ENCODE measurements at regions not wholly inside any gene's neighbourhood (a gene's known extent, or its start where the extent isn't known, plus 50 kb on each side); places are given as distances from the start of the nearest gene placed in this dataset.
A peak's percentile ranks its signal among the peaks of the same experiment; 100 is the strongest.
"Not testable (repeated sequence)": the region's sequence is repeated elsewhere in the genome, so short reads cannot be mapped to it uniquely, and the experiment has no call there.

DNA sequence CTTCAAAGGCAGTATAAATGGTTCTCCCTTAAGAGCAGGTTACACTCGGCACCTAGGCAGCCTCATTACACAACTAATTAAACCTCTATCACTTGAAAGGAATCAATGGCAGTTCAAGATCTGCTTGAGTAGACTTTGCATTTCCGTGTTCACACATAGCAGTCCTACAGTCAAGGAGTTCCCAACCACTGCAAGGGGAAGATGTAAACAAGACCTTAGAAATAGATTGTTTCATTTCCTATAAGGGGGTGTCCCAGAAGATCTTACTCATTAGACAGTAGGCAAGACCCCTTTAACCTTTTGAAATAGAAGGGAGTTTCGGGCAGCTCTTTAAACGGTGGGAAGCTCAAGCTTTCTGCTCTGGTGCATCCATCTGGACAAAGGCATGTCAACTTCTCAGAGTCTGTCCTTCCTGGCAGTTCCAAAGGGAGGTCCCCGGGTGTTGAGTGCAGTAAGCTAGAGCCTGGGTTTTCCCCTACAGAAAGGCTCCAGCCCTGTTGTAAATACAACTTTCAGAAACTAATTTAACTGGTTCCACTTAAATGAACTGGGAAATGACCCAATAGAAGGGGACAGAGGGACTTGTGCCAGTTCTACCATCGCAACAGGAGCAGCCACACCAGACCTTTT is 150.8 kb downstream of the RBMX2 start:
- Histone ChIP-seq H3K27ac (ENCODE audit: low read length) (no peak overlapping the region), H3K4me1 (ENCODE audit: control insufficient read depth, insufficient read depth, low read length) (peaks cover 2% of the 10 kb centered on the region), H3K9me3 (ENCODE audit: control insufficient read depth, low read depth, low read length) (no peaks in the 10 kb centered on the region), H3K4me3 (ENCODE audit: low read length) (no peak overlapping the region), H3K36me3 (ENCODE audit: control insufficient read depth, insufficient read depth, low read length) (no peaks in the 10 kb centered on the region), H3K27me3 (ENCODE audit: control insufficient read depth, insufficient read depth, low read length) (no peaks in the 10 kb centered on the region)
- no peak for DNase-seq
- WGBS (ENCODE audit: insufficient coverage, low lambda C conversion rate): no CpG with 5 or more reads among the region's 6 CpGs

DNA sequence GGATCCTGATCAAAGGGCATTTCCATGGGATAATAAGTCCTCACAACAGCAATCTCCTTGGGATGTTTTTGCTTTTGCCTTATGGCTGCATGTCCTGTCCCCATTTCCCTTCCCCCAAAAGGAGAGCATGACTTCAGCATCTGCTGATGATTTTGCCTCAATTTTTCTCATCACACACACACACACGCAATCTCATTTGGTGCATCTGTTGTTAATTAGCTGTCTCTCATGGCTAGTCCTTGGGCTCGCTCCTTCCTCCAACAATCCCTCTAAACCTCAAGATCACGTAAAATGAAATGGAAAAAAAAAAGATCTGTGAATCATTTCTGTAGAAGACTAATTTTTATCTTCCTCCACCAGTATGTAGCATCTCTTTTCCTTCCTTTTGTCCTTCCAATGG is 153.6 kb downstream of the RBMX2 start:
- Histone ChIP-seq H3K9me3 (ENCODE audit: control insufficient read depth, low read depth, low read length) (no peaks in the 10 kb centered on the region), H3K4me3 (ENCODE audit: low read length) (no peak overlapping the region), H3K27ac (ENCODE audit: low read length) (no peak overlapping the region), H3K27me3 (ENCODE audit: control insufficient read depth, insufficient read depth, low read length) (no peaks in the 10 kb centered on the region), H3K36me3 (ENCODE audit: control insufficient read depth, insufficient read depth, low read length) (no peaks in the 10 kb centered on the region), H3K4me1 (ENCODE audit: control insufficient read depth, insufficient read depth, low read length) (peaks cover 2% of the 10 kb centered on the region)
- WGBS (ENCODE audit: insufficient coverage, low lambda C conversion rate): no CpG with 5 or more reads among the region's 3 CpGs
- no peak for DNase-seq

DNA sequence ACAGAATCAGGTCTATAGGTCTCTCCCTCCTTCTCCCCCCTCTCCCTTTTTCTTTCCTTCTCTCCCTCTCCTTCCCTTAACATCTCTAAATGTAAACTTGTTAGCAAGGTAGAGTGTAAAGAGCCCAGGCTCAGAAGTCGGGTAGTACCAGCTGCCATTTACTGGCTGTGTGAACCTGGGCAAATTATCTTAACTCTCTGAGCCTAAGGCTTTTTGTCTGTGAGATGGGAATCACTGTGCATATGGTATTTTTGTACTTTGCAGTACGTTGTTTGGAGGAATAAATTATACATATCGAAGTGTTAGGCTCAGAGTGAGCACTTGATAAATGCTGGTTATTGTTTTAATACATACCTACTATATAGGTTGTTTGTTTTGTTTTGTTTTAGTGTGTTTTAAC is 154.0 kb downstream of the RBMX2 start:
- Histone ChIP-seq H3K36me3 (ENCODE audit: control insufficient read depth, insufficient read depth, low read length) (no peaks in the 10 kb centered on the region), H3K27ac (ENCODE audit: low read length) (no peak overlapping the region), H3K27me3 (ENCODE audit: control insufficient read depth, insufficient read depth, low read length) (no peaks in the 10 kb centered on the region), H3K9me3 (ENCODE audit: control insufficient read depth, low read depth, low read length) (no peaks in the 10 kb centered on the region), H3K4me1 (ENCODE audit: control insufficient read depth, insufficient read depth, low read length) (peaks cover 2% of the 10 kb centered on the region), H3K4me3 (ENCODE audit: low read length) (no peak overlapping the region)
- DNase-seq: no peak
- WGBS (ENCODE audit: insufficient coverage, low lambda C conversion rate): no CpG with 5 or more reads among the region's 3 CpGs

DNA sequence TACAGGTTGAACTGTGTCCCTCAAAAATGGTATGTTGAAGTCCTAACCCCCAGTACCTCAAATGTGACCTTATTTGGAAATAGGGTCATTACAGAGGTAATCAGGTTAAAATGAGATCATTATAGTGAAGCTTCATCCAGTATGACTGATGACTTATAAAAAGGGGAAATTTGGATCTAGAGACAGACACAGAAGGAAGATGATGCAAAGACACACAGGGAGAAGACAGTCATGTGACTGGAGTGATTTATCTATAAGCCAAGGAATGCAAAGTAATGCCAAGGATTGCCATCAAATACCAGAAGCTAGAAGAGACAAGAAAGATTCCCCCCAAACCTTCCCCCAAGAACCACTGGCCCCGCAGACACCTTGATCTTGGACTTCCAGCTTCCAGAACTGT is 155.2 kb downstream of the RBMX2 start:
- no CpG with 5 or more reads among the region's 1 CpG for WGBS (ENCODE audit: insufficient coverage, low lambda C conversion rate)

DNA sequence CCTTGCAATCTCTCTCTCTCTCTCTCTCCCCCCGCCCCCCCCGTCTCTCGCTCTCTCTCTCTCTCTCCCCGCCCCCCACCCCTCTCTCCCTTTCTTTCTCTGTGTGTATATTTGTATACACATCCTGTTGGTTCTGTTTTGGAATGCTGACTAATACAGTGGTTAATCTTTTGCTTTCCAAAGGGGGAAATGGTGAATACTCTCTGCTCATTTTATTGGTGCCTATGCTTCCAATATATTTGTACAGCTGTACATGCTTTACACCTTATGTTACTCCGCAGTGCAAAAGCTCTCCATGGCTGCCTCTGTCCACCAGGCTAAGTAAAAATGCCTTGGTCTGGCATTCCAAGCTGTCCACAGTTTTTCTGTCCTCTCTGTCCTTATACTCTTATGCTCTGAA is 158.8 kb downstream of the RBMX2 start:
- Histone ChIP-seq H3K9me3 (ENCODE audit: control insufficient read depth, low read depth, low read length) (peaks cover 2% of the 10 kb centered on the region), H3K4me3 (ENCODE audit: low read length) (no peak overlapping the region), H3K36me3 (ENCODE audit: control insufficient read depth, insufficient read depth, low read length) (no peaks in the 10 kb centered on the region), H3K27me3 (ENCODE audit: control insufficient read depth, insufficient read depth, low read length) (no peaks in the 10 kb centered on the region), H3K27ac (ENCODE audit: low read length) (no peak overlapping the region), H3K4me1 (ENCODE audit: control insufficient read depth, insufficient read depth, low read length) (no peaks in the 10 kb centered on the region)
- no peak for DNase-seq
- no CpG with 5 or more reads among the region's 5 CpGs for WGBS (ENCODE audit: insufficient coverage, low lambda C conversion rate)

More for the DNA sequence above, 155.2 kb downstream of the RBMX2 start:
- no peak for DNase-seq
- no peaks in the 10 kb centered on the region for H3K9me3 ChIP-seq (ENCODE audit: control insufficient read depth, low read depth, low read length)
- no peak overlapping the region for H3K4me3 ChIP-seq (ENCODE audit: low read length)
- H3K4me1 ChIP-seq (ENCODE audit: control insufficient read depth, insufficient read depth, low read length): peaks cover 2% of the 10 kb centered on the region
- no peaks in the 10 kb centered on the region for H3K27me3 ChIP-seq (ENCODE audit: control insufficient read depth, insufficient read depth, low read length)
- H3K27ac ChIP-seq (ENCODE audit: low read length): no peak overlapping the region
- no peaks in the 10 kb centered on the region for H3K36me3 ChIP-seq (ENCODE audit: control insufficient read depth, insufficient read depth, low read length)

DNA sequence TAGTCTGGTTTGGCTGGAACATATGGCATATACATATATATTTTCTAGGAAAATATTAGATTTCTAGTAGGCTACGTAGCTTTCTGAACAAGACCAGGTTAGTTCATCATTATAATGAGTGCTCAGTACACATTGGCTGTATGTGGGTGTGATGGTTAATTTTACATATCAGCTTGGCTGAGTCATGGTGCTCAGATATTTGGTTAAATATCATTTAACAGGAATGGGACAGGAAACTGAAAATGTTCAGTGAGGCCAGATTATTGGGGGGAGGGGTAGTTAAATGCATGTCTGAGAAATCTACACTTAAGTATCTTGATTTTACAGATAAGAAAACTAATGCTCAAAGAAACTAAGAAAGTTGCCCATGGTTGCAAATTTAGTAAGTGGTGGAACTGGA is 160.1 kb downstream of the RBMX2 start:
- Histone ChIP-seq H3K4me3 (ENCODE audit: low read length) (no peak overlapping the region), H3K27me3 (ENCODE audit: control insufficient read depth, insufficient read depth, low read length) (no peaks in the 10 kb centered on the region), H3K4me1 (ENCODE audit: control insufficient read depth, insufficient read depth, low read length) (no peaks in the 10 kb centered on the region), H3K27ac (ENCODE audit: low read length) (no peak overlapping the region), H3K9me3 (ENCODE audit: control insufficient read depth, low read depth, low read length) (peaks cover 2% of the 10 kb centered on the region), H3K36me3 (ENCODE audit: control insufficient read depth, insufficient read depth, low read length) (no peaks in the 10 kb centered on the region)
- no CpG with 5 or more reads among the region's 1 CpG for WGBS (ENCODE audit: insufficient coverage, low lambda C conversion rate)
- DNase-seq: no peak

DNA sequence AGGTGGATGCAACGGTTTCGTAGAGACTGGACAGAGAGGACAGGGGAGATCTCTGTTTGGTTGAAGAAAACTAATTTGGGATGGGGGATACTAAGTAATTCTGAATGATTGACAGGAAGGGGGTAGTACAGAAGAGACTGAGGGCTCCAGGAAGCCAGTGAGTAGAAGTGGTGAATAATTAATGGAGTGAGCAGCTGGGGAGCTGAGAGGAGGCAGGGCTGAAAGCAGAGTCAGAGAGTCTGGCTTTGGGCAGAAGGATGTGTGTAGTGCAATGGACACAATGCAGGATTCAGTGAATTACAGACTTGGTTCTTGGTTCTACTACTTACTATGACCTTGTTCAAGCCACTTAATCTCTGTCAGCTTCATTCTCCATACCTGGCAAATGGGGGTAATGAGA is 161.7 kb downstream of the RBMX2 start:
- H3K4me1 ChIP-seq (ENCODE audit: control insufficient read depth, insufficient read depth, low read length): no peaks in the 10 kb centered on the region
- no peak overlapping the region for H3K27ac ChIP-seq (ENCODE audit: low read length)
- H3K27me3 ChIP-seq (ENCODE audit: control insufficient read depth, insufficient read depth, low read length): no peaks in the 10 kb centered on the region
- no peak overlapping the region for H3K4me3 ChIP-seq (ENCODE audit: low read length)
- no CpG with 5 or more reads among the region's 2 CpGs for WGBS (ENCODE audit: insufficient coverage, low lambda C conversion rate)
- peaks cover 2% of the 10 kb centered on the region for H3K9me3 ChIP-seq (ENCODE audit: control insufficient read depth, low read depth, low read length)
- no peaks in the 10 kb centered on the region for H3K36me3 ChIP-seq (ENCODE audit: control insufficient read depth, insufficient read depth, low read length)
- no peak for DNase-seq

DNA sequence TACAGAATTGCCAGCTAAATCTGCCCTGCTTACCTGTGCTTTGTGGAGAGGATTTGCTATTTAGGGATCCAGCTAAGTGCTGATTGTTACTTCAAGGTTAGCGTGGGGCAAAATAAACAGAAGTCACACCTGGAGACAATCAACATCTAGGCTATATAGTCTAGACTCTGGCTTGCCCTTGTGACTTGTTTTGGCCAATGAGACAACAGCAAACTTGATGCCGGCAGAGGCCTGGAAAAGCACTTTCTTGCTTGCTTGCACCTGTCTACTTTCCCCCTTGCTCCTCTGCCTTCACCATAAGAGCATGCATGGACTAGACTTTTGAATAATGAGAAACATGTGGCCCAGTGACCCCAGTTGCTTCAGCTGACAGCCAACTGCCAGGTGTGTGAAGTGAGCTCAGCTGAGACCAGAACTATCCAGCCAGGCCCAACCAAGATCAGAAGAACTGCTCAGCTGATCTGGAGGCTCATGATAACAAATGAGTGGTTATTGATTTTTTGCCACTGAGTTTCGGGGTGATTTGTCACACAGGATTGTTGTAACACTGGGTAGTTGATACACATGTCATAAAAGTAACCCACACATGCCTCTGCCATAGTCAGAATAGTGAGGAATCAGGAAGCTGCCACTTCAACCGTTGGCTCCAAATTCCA is 164.4 kb downstream of the RBMX2 start:
- DNase-seq: peak in 1 of 2 donors; percentile 2
- Histone ChIP-seq H3K9me3 (ENCODE audit: control insufficient read depth, low read depth, low read length) (peaks cover 2% of the 10 kb centered on the region), H3K4me1 (ENCODE audit: control insufficient read depth, insufficient read depth, low read length) (no peaks in the 10 kb centered on the region), H3K27ac (ENCODE audit: low read length) (no peak overlapping the region), H3K36me3 (ENCODE audit: control insufficient read depth, insufficient read depth, low read length) (no peaks in the 10 kb centered on the region), H3K4me3 (ENCODE audit: low read length) (no peak overlapping the region), H3K27me3 (ENCODE audit: control insufficient read depth, insufficient read depth, low read length) (no peaks in the 10 kb centered on the region)
- no CpG with 5 or more reads among the region's 4 CpGs for WGBS (ENCODE audit: insufficient coverage, low lambda C conversion rate)

DNA sequence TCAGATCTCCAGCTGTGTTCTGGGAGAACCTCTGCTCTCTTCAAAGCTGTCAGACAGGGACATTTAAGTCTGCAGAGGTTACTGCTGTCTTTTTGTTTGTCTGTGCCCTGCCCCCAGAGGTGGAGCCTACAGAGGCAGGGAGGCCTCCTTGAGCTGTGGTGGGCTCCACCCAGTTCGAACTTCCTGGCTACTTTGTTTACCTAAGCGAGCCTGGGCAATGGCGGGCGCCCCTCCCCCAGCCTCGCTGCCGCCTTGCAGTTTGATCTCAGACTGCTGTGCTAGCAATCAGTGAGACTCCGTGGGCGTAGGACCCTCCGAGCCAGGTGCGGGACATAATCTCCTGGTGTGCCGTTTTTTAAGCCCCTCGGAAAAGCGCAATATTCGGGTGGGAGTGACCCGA is 171.2 kb downstream of the RBMX2 start:
- H3K27me3 ChIP-seq (ENCODE audit: control insufficient read depth, insufficient read depth, low read length); H3K9me3 ChIP-seq (ENCODE audit: control insufficient read depth, low read depth, low read length); H3K4me3 ChIP-seq (ENCODE audit: low read length); H3K27ac ChIP-seq (ENCODE audit: low read length); DNase-seq; H3K36me3 ChIP-seq (ENCODE audit: control insufficient read depth, insufficient read depth, low read length); H3K4me1 ChIP-seq (ENCODE audit: control insufficient read depth, insufficient read depth, low read length): not testable (repeated sequence)
- WGBS (ENCODE audit: insufficient coverage, low lambda C conversion rate): no CpG with 5 or more reads among the region's 15 CpGs
